Activated T-cell treated with anti-CD3 and anti-CD28 coated beads for 48 hours (primary cell): ENCODE measurements at regions not wholly inside any gene's neighbourhood (a gene's known extent, or its start where the extent isn't known, plus 50 kb on each side); places are given as distances from the start of the nearest gene placed in this dataset.

Experiments
- DNase-seq: peaks from one replicate; pipeline ENCODE4 v3.0.0-alpha.2; 2020; ENCODE audit warnings: low read depth

DNA sequence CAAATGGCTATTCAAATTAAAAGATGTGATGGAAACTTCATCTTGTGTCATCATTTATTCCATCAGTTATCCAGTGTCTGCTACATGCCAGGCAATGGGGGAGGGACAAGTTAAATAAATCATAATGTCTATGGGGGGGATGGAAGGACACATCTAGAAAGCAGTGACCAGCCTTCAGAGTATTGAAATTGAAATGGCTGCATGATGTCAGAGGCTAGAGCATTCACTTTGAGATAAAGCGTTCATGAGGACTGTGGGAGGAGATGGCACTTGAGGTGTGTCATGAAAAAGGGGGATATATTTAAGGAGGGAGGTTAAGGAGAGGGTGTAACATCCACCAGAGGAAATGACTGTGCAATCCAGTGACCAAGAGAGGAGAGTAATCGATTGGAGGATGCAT is 50.6 kb downstream of the SLIT2 start:
- no peak for DNase-seq

DNA sequence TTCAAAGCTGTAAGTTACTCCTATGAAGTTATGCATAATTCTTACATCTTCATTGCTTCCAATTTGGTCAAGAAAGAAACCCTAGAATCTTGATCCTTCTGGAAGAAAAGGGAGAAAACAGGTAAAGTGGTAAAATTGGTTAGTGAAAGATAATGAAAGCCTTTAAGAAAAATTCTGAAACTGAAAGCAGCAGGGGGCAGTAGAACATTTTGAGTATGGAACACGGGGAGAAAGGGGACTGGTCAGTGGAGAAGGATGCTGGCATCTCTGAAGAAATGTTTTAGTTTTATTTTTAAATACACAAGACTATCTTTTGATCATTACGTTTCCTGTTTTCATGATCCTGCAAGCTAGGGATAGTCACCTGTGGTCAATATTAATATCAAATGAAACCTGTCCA is 54.3 kb downstream of the SLIT2 start:
- no peak for DNase-seq

DNA sequence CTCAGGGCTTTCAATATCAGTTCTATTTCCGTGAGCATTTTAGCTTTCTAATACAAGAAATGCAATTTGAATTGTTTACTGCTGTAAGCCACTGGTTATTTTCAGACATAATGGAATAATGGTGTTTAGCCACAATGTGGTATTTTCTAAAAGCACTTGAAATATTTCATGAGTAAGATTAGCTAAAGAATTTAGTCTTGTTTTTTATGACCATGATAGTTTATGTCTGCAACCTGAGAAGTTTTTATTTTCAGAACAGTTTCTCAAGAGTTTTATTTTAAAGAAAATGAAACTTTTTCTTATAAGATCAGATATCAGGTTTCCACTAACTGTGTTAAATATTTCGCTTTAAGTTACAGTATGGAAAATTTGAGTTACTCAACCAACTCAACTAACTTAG is 60.2 kb downstream of the SLIT2 start:
- no peak for DNase-seq

DNA sequence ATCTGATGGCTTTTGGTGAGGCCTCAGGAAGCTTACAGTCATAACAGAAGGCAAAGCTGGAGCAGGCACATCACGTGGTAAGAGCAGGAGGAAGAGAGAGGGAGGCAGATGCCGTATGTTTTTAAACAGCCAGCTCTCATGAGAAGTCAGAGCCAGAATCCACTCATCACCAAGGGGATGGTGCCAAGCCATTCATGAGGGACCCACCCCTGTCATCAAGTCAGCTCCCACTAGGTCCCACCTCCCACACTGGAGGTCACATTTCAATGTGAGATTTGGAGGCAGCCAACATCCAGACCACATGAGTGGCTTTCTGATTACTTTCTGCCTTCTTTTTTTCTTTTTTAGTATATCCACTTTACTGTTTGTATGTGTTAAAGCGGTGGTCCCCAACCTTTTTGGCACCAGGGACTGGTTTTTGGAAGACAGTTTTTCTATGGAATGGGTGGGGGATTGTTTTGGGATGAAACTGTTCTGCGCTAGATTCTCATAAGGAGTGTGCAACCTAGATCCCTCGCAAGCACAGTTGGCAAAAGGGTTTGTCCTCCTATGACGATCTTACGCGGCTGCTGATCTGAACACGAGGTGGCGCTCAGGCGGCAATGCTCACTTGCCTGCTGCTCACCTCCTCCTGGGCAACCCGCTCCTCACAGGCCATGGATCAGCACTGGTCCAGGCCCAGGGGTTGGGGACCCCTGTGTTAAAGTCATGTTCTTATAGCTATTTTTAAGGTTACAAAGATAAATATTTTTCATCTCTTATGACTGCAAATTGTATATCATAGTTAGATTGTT is 61.7 kb downstream of the SLIT2 start:
- no peak for DNase-seq

DNA sequence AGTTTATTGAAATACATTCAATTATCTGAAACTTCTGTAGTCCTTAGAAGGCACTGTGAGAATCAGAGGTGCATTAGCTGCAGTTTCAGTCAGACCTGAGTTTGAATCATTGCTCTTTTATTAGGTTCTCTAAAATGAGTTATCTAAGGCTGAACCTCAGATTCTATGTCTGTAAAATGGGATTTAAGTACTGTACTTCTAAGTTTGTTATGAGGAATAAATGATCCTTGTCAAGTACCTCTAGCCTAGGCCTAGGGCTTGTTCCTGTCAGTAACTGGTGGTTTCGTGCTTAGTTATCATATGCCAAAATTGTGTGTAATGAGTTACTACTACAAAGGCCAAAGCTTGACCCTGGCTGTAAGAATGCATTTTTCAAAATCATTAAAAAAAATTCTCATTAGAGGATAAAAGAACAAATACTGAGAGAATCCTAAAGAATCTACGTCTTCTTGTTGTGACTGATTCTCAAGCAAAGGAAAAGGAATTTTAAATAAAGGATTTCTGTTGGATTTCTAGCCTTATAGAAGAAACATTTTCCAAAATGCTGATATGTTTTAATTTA is 65.8 kb downstream of the SLIT2 start:
- DNase-seq, result no peak

DNA sequence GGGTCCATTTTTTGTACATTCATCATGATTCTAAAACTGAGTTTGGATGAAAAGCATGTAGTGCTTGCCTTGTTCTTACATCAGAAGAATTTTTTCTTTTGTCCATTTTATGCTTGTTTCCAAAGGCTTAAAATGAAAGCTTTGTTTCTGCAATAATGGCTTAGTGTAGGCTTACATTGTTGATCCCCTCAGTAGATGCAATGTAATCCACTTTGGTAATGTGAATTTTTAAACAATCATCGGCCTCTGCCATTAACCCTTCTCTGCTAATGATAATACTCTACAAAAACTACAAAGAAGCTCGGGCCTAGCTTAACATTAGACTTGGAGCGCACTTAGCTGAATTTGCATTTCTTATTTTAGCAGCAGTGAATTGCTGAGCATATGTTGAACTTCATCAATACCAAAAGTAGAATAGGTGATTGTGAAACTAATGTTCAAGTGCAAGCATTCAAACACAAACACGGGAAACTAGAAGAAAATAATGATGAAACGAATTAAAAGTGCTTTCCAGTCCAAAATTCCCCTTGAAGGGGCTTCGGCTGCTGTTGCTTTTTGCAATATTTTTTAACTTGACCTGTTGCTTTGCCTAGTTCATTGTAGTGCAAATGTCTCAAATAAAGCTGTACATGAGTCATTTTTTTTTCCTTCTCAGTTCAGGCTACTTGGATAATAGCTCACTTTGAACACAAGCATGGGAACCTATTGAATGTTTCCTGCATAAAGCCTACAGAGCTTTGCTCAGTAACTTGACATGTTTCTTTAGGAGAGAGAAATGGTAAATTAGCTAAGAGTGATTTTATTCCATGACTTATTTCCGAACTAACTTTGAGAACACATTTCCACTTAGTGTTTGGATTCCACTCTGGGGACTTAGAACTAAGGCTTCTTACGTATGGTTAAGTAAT is 66.5 kb downstream of the SLIT2 start:
- no peak for DNase-seq

DNA sequence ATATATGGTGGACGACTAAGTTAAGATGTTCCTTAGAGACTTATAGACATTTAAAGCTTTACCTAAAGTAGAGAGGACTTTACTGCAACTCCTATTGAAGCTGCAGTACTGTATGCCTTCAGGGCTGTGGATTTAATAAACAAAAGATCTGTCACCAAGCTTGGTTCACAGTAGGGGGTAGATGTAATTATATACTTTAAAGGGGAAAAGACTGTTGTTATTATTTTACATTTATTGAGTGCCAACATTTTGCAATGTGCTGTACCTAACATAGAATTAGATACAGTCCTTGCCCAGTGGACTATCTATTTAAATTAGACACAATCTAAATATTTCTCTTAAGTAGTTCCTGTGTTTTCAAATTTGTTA is 67.2 kb downstream of the SLIT2 start:
- no peak for DNase-seq

DNA sequence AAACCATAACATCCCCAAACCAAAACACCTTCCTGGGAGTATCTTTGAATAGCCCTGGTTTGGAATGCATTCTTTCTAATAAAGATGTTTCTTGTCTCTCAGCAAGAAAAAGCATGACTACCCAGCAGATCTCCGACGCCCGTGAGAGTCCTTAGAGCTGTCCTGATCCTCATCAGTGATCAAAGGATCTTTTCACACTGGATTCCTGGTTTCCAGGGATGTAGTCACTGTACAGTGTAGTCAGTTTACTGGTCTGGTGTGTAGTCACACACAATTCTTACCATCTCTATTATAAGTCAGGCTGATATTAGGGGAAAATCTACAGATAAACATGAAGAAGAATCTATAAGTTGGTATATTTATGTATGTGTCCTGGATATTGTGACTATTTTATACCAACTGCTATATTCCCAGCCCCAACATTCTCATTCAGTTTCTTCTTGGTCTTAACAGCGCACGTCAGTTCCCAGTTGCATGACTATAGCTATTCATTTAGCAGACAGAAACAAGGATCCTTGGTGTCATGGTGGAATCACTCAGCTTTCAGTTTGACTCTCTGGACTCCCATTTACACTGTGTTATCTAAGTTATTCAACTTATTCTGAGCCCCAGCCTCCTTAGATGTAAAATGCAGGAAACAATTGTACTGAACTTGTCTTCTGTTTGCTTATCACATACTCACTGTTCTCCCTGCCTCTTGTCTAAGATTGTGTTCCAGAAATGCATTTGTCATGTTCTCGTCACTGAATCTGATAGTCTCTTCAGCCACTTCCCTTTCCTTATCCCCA is 68.3 kb downstream of the SLIT2 start:
- DNase-seq, result no peak

DNA sequence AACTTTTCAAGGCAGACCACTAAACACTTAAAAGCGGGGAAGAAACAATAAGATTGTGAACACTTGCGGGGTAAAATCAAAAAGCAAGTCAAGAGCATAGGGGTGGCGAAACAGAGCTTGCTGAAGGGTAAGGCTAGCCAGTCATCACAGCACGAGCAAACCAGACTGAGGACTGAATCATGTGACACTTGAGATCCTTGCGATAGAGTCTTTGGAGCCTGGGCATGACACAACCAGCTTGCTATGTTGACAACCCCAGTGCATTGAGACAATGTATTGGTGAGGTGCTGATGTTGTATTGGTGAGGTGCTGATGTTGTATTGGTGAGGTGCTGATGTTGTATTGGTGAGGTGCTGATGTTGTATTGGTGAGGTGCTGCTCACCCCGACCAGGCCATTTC is 72.3 kb downstream of the SLIT2 start:
- no peak for DNase-seq

DNA sequence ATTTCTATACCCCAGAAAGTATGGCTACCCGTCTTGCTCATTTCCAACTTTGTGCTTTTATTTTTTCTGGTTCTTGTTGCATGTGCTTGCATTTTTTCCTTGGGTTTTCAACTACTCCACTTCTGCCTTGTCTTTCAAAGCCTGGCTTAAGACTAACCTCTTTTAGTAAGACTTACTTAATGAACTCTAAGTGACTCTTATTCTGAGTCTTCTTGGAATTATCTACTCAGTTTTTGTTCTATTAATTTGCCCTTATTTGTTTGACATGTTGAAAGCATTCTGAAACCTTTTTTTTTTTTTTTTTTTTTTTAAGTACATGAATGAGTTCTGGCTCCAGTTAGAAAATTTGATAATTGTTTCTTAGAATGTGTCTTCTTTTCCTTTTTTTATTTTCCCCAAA is 74.8 kb downstream of the SLIT2 start:
- DNase-seq, result no peak

DNA sequence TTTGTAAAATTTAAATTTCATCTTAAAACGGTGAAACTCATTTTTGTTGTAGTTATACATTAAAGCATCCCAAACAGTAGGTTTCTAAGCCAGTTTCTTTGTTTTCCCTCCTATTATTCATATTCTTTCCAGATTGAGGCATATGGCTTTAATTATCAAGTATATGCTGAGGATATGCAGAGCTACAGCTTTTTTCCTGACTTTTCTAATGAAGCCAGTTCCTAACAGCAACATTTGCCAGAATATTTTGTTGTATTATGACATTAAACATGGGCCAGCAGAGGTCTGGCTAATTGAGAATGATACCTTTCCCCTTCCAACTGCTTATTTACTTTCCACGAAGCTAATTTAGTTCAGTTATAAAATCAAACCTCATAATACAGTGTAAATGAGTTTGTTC is 75.3 kb downstream of the SLIT2 start:
- DNase-seq, result no peak

DNA sequence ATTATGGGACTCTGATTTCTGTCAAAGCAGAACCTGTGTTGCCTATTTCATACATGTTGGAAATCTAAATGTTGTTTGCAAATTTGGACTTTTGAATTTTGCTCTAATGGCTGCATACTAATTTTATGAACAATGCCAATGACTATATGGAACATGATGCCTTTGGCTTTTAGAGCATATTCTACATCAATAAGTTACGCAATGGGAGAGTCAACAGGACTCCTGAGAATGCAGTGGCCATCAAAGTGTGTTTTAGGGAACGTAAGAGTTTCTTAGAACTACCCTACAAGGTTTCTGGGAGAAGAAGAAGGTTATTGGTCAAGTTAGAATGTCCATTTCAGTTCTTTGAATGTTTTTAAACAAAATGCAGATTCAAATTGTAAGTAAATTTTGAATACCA is 76.1 kb downstream of the SLIT2 start:
- no peak for DNase-seq

DNA sequence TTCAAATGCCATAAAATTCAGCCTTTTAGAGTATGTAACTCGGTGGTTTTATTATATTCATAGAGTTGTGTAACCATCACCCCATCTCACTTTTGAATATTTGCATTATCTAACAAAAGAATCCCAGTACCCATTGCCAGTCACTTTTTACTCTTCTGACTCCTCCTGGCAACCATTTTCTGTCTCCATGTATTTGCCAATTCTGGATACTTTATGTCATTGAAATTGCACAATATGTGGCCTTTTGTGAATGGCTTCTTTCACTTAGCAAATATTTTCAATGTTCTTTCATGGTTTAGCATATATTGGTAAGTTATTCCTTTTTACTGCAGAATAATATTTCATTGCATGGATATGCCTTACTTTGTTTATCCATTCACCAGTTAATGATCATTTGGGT is 79.9 kb downstream of the SLIT2 start:
- DNase-seq, result no peak

DNA sequence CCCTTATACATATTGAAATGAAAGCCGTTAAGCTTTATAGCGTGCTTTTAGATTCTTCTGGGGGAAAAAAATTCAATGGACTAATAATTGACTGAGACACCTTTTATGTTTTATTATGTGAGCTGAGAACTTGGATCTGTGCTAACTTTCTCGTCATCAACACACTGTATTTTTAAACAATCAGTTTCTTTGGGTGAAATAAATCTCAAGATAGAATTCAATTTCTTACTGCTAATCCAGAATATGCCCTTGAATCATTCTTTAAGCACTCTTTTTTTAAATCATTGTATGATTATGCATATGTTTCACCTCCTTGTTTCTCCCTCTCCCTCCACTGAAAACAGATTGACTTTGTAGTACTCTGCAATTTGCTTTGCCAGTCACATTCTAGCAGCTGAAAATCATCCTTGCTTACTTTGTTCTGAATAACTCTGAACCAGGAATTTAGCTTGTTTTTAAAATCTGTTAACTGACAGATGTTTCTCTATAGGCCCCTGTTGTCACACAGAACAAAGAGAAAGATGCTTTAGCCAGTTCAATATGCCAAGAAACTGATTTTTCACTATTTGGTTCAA is 81.5 kb downstream of the SLIT2 start:
- DNase-seq, result no peak

DNA sequence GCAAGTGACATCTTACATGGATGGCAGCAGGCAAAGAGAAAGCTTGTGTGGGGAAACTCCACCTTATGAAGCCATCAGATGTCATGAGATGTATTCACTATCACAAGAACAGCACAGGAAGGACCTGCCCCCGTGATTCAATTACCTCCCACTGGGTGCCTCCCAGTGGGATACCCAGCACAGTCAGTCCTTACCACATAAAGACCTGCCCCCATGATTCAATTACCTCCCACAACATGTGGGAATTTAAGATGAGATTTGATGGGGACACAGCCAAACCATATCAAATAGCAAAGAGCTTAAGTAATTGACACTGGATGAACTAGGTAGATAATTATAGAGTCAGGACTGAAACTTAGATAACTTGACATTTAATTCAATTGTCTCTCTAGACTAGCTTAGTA is 85.6 kb downstream of the SLIT2 start:
- no peak for DNase-seq

DNA sequence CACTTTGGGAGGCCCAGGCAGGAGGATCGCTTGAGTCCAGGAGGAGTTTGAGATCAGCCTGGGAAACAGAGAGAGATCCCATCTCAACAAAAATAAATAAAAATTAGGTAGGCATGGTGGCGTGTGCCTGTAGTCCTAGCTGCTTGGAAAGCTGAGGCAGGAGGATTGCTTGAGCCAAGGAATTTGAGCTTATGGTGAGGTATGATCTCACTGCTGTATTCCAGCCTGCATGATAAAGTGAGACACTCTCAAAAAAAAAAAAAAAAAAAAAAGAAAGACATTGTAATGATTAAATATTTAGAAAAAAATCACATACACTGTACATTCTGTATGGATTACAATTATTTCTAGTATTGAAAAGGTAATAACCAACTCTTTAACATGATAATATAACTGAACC is 87.1 kb downstream of the SLIT2 start:
- DNase-seq, result no peak

DNA sequence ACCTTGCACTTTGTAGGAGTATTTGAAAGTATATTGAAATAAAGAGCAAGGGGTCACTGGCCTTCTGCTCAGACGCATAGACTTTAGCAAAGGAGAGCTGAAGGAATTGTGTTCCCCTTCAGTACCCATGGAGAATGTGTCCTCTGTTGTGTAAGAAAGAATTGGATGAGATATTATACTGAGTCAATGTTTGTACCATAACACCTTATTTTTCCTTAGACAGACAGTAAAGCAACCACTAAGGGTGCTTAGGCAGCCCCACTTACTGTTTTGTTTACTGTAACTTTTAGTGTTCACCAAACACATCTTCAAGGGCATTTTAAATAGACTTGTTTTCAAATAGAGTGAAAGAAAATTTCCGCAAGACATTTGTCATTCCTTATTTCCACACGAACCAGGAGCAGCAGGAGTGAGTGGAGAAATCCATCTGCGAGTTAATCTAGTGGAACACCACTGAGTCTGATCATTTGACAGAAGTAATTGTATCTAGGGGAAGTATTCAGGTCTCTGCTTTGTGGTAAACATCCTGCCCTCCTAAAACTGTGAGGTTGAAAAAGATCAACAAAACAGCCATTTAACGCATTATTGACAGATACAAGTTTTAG is 89.5 kb downstream of the SLIT2 start:
- no peak for DNase-seq

DNA sequence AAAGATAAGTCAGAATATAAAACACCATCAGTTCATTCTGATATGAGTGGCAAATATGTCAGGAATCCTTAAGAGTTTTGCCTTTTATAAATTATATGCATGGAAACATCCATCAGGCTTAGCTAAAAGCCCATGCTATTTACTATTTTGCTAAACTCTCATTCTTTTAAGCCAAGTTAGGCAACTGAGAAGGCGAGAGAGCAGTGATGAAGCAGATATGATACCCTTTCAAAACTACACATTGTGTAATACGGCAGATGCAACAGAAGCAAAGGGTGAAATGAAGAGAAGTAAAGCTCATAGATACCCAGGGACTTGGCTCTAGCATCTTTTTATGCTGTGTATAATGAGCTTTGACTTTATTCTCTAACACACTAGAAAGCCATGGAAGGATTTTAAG is 95.8 kb downstream of the SLIT2 start:
- DNase-seq, result no peak

DNA sequence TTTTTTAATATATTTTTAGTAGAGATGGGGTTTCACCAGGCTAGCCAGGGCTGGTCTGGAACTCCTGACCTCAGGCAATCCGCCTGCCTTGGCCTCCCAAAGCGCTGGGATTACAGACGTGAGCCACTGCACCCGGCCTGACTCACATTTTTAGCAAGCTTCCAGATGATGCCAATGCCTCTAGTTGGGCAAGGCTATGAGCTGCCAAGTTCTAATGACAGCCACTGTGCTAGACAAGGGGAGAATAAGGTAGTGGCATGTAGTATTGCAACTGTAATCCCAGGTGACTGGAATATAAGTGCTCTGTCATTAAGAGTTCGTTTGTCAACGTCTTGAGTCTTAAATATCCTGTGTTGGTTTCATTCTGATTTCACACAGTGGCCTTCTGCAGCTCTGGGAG is 96.7 kb downstream of the SLIT2 start:
- DNase-seq, result no peak

DNA sequence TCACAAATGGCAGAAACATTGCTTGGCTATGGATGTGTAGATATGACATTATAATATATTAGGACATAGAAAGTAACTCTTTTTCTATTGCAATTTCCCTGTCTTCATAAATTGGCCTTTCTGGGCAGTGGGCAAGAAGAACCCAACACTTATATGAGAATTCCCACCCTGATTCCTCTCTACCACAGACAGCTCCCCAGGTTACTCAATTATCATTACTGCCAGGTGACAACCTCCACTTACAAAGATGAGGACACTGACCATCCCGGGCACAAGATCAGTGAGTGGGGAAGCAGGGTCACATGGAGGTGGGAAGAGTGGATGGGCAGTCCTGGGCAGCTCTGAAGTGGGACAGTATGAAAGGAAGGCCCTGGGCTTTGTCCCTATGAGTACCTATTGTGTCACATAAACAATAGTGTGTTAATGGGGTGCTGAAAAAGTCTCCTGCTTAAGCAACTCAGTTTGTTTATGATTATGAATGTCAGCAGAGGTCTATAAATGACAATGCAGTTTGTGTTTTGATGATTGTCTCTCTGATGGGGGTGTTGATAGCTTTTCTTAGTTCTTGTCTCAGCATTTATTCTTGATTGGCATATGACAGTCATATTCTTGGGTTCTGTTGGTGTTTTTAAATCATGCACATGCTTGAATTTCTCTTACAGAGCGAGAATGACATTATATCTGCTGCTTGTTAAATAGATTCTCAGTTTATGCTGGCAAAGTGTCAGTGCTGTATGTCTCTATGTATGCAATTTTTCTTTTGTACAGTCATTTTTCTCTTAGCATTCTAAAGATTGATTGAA is 99.9 kb downstream of the SLIT2 start:
- no peak for DNase-seq

DNA sequence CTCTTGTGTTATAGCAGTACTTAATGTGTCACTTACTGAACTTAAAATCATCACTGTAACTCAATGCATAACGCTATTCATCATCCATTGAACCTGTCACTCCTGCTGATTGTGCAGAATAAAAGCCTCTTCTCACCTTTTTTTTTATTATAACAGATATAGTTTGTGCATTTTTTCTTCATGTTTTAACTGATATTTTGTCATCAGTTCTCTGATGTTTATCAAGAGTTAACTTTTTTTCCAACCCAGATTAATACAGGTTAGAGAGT is 100.4 kb downstream of the SLIT2 start:
- no peak for DNase-seq
